ENCODE measurements at regions not wholly inside any gene's neighbourhood (a gene's known extent, or its start where the extent isn't known, plus 50 kb on each side); places are given as distances from the start of the nearest gene placed in this dataset.
"Not testable (repeated sequence)": the region's sequence is repeated elsewhere in the genome, so short reads cannot be mapped to it uniquely, and the experiment has no call there.

DNA sequence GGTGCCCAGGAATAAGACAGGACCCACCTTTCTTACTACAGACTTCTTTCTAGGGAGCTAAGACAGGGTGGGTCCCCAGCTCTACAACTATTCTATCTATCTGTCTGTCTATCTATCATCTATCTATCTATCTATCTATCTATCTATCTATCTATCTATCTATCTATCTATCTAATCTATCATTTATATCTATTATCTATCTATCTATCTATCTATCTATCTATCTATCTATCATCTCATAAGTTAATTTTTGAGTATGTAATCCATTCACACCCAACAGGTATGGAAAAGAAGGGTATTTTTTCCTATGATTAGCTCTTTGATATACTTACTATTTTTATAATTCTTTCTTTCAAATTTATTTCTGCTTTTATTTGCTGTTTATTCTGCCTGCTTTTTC is 55.9 kb downstream of the BAMBI start:
- no peak for DNase-seq

- DNase-seq, result no peak
Measured at GRCh38 chr10:28733647-28734046, 56.3 kb downstream of the BAMBI start.

DNA sequence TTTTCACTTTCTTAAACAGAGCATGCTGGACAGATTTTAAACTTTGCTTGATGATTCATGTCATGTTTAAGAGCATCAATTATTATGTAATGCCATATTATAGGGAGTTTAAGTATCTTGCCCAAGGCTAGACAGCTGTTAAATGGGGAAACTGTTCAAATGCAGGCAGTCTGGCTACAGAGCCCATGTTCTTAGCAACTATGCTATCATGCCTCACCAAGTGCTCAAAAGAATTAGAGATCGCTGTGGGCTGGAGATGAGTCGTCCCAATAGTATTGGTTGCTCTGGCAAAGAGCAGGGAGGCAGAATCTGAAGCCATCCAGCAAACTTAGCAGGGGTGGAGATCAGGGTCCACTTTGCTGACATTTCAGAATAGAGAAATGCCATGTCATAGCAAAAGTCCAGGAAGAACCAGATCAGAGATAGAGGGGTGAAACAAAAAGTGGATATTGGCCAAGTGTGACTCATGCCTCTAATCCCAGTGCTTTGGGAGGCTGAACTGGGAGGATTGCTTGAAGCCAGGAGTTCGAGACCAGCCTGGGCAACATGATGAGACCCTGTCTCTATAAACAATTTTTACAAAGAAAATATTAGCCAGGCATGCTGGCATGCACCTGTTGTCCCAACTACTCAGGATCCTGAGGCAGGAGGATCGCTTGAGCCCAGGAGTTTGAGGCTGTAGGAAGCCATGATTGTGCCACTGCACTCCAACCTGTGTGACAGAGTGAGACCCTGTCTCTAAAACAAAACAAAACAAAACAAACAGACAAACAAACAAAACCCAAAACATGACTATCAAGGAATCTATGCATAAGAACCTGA is 57.8 kb downstream of the BAMBI start:
- DNase-seq, result no peak

- no peak for DNase-seq
Measured at GRCh38 chr10:28737096-28737495, 59.8 kb downstream of the BAMBI start.

DNA sequence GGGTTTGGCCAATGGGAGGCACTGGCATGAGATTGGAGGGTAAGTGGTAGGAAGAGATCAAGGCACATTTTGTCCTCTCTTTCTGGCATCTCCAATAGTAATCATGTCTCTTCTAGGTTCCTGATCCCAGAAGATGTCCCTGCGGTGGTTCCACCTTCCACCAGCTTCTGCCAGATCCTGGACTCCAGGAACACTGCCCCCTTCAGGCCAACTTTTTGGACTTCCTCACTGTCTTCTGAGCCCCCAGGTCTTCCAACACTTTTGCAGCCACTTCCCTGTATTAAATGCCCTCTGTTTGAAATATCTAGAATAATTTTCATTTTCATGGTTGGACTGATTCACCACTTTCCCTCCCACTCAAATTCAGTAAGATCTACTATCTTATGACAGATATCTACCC is 60.9 kb downstream of the BAMBI start:
- peak in 1 of 2 donors; percentile 19 for DNase-seq

DNA sequence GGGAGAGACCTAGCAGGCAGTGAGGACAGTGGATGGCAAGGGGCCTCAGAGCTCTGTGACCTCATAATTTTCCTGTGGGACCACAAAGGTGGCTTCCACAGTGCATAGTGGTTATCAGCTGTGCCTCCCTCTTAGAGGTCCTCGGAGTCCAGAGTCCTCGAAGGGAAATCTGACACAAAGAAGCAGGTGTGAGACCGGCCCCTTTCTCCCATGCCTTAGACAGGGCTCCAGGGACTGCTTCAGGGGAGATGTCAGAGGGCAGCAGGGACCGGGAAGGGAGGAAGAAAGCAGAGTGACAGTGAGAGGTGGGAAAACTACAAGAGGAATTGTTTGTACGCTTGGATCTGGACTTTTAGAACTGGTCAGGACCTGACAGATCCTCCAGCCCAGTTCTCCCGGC is 66.3 kb downstream of the BAMBI start:
- DNase-seq, result no peak

DNA sequence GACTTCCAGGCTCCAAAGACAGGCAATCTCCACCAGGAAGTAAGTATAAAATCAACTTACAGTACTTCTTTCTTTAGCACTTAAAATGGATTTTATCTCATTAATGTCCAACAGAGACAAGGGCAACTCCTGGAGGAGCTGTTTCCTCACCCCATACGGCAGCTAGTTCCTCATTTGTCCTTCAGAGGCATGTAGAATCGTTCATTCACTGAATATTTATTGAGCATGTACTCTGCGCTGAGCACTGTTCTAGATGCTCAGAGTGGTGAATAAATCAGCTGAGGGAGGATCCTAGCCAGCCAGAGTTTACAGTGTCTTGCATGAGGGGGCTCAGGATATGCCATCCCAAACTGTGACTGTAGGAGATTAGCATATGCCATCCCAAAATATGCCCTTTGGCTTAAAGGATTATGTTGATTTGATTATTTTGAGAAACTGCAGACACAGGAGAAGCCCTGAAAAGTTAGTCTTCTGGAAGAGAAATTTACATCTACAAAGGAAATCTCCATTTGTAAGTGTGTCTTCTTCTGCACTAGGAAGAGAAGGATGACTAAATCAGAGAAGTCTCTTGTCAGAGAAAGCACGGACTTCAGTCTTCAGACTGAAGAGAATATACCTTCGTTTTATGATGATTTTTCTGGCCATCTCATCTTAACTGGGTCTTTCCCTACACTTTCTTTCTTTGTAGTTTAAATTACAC is 66.9 kb downstream of the BAMBI start:
- no peak for DNase-seq

- no peak for DNase-seq
Measured at GRCh38 chr10:28754930-28755718, 77.8 kb downstream of the BAMBI start.

- no peak for DNase-seq
Measured at GRCh38 chr10:28761084-28761846, 83.9 kb downstream of the BAMBI start.

GRCh38 chr10:28763471-28764170 is 86.3 kb downstream of the BAMBI start:
- DNase-seq, result no peak

DNA sequence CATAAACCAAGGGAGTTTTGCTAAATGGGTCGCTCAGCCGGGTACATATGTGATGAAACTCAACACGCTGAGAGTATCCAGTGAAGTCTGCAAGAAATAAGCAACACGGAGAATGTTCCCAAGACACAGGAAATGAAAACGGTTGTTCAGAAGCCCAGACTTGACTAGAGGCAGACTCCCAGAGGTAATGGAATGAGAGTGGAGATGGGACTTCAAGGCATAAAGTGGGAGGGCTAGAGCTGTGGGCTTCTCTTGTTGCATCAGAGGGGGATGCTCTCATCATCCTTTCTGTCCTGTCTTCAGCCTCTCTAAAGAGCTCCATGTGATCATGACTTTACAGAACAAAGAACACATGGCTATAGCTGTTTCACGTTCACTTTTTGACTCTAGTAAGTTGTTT is 88.3 kb downstream of the BAMBI start:
- no peak for DNase-seq

DNA sequence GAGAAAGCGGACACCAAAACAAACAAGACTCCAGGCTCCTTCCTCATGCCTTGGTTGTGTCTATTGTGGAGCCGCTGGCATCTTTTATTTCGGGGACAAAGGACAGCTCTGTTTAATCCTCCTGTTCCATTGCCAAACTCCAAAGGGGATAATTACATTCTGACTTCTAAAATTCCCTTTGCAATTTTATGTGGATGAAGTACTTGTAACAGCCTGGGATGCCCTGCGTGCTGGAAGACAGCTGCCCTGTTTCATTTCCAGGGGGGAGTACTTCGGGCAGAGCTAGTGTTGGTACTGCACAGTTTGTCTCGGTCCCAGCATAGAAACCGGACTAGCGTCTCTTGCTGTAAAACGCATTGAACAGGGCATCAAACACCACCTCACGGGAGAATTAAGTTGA is 90.9 kb downstream of the BAMBI start:
- no peak for DNase-seq

DNA sequence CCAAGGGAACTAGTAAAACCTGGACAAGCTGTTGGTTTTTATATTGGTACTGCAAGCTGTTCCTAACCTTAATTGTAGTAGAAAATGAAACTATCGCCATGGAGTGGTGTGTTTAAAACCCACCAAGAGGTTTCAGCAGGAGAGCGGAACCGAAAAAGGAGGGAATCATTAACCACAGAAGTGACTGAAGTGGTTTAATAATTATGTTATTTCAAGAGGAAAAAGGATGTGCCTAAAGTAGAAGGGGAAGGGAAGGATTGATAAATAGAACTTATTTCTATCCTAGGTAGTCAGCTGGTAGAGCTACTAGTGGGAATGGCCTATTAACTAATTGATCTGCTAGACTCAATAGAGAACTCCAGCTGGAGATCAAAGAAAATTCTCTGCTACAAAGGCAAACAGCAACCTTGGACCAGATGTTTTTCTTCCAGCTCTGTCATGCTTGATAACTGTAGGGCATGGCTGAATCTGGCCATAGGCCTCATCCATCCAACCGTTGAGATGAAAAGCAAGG is 91.8 kb downstream of the BAMBI start:
- no peak for DNase-seq

- not testable (repeated sequence) for DNase-seq
Measured at GRCh38 chr10:28771580-28772090, 94.3 kb downstream of the BAMBI start.

GRCh38 chr10:28774051-28774995 is 97.0 kb downstream of the BAMBI start:
- no peak for DNase-seq

DNA sequence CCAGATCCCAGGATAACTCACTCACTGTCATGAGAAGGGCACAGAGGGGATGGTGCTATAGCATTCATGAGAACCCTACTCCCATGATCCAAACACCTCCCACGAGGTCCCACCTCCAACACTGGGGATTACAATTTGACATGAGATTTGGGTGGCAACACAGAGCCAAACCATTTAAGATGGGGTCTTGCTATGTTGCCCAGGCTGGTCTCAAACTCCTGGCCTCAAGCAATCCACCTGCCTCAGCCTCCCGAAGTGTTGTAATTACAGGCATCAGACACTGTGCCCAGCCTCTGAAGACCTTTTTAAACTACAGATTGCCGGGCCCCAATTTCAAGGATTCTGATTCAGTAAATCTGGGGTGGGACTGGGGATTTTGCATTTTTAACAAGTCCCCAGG is 98.5 kb downstream of the BAMBI start:
- no peak for DNase-seq

GRCh38 chr10:28776519-28776918 is 99.2 kb downstream of the BAMBI start:
- no peak for DNase-seq

GRCh38 chr10:28777911-28778310 is 100.6 kb downstream of the BAMBI start:
- DNase-seq, result no peak

GRCh38 chr10:28778524-28778923 is 101.2 kb downstream of the BAMBI start:
- no peak for DNase-seq

- DNase-seq, result no peak
Measured at GRCh38 chr10:28781296-28781695, 104.0 kb downstream of the BAMBI start.

GRCh38 chr10:28783087-28783486 is 105.8 kb downstream of the BAMBI start:
- DNase-seq, result no peak

Data from stimulated activated CD4-positive, alpha-beta T cell treated with anti-CD3 and anti-CD28 coated beads, Interleukin-2, amount 100 ng/mL, for 24 hours (primary cell).